IPS-18c (cell line): ENCODE measurements at regions not wholly inside any gene's neighbourhood (a gene's known extent, or its start where the extent isn't known, plus 50 kb on each side); places are given as distances from the start of the nearest gene placed in this dataset.
"Not testable (repeated sequence)": the region's sequence is repeated elsewhere in the genome, so short reads cannot be mapped to it uniquely, and the experiment has no call there.

ENCODE experiments used
- H3K4me3 ChIP-seq: 2 replicates; pipeline ENCODE4 v1.7.0; 2013; ENCODE audit warnings: low read depth, mild to moderate bottlenecking, low read length, moderate library complexity; ENCODE audit not compliant: insufficient read depth
- H3K9me3 ChIP-seq: one replicate; pipeline ENCODE4 v1.6.1; 2013; ENCODE audit warnings: mild to moderate bottlenecking, low read length, moderate library complexity; ENCODE audit not compliant: control insufficient read depth, insufficient read depth

GRCh38 chr3:76212679-76213078 is 427.3 kb upstream of the ZNF717 start:
- H3K4me3 ChIP-seq = no peak overlapping the region
- H3K9me3 ChIP-seq = peaks cover 4% of the 10 kb centered on the region

GRCh38 chr3:76222201-76222600 is 436.9 kb upstream of the ZNF717 start:
- no peaks in the 10 kb centered on the region for H3K9me3 ChIP-seq
- H3K4me3 ChIP-seq = no peak overlapping the region

GRCh38 chr3:76231258-76231657 is 445.9 kb upstream of the ZNF717 start:
- no peak overlapping the region for H3K4me3 ChIP-seq
- no peaks in the 10 kb centered on the region for H3K9me3 ChIP-seq

DNA sequence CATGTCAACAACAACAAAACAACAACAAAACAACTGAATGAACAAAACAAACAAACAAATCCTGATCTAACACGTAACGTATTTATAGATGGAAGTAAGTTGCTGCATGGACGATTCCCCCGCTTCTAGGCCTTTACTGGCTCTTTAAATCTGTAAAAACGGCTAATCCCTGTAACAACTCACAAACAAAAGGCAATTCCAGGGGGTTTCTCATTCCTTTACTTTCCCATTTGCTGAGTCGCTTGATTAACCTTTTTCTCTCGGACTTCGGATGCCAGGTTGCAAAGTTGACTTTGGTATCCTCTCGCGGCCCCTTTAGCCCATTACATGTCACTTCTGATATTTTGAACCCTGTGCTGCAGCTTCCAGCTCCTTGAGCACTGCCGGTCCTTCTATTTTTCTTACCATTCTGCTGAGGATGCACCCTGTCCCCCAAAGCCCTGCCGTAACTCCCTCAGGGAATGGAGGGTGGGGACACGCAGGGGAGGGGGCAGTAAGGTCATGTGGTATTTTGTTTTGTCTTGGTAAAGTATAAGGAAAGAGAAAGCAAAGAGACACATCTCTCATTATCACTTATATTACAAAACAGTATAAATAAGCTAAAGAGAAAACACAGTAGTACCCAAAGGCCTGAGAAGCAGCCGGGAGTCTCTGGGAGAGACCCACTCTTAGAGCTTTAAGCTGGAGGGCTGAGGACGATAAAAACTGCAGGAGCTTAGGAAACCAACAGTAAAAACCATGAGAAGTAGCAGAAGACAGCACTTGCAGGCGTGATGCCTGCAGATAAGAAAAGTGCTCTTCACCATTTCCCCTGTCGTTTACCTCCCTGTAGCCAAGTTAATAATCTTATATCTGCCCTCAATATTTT is 457.8 kb upstream of the ZNF717 start:
- no peaks in the 10 kb centered on the region for H3K9me3 ChIP-seq
- H3K4me3 ChIP-seq = no peak overlapping the region

GRCh38 chr3:76245073-76245472 is 459.7 kb upstream of the ZNF717 start:
- Histone ChIP-seq H3K9me3 (no peaks in the 10 kb centered on the region), H3K4me3 (no peak overlapping the region)

DNA sequence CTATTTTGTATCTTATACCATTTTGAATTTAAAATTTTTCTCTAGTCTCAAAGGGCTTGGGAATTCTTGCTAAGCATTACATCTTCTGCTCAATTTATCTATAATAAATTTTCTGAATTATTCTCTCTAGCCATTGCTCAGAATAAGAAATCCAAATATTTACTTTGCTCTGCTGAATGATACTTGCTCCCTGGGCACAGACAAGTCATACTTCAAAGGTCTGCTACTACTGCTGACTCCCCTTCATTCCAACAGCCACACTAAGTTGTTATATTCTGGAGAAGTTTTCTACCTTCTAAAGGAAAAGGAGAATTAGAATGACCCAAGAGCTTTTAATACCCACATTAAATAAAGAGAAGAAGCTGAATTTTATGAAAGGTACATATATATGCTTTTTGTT is 460.3 kb upstream of the ZNF717 start:
- H3K4me3 ChIP-seq = no peak overlapping the region
- H3K9me3 ChIP-seq = no peaks in the 10 kb centered on the region

GRCh38 chr3:76264496-76264895 is 479.1 kb upstream of the ZNF717 start:
- Histone ChIP-seq H3K9me3 (no peaks in the 10 kb centered on the region), H3K4me3 (no peak overlapping the region)

DNA sequence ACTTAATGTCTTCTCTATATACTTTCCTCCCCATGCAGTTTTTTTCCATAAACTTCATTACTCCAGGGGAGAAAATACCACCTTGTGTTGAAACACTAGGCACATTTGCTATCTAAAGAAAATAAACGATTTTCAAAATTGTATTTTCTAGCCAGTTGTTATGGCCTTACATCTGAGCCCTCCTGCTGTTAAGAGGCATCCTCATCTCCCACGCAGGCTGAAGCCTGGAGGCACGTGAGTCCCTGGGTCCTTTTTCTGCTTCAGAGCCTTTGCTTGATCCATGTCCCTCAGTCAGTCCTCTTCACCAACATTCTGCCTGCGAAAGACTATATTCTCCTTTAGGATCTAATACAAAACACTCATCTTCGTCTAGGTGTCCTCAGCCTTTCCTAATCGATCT is 479.6 kb upstream of the ZNF717 start:
- H3K9me3 ChIP-seq = no peaks in the 10 kb centered on the region
- H3K4me3 ChIP-seq = no peak overlapping the region

DNA sequence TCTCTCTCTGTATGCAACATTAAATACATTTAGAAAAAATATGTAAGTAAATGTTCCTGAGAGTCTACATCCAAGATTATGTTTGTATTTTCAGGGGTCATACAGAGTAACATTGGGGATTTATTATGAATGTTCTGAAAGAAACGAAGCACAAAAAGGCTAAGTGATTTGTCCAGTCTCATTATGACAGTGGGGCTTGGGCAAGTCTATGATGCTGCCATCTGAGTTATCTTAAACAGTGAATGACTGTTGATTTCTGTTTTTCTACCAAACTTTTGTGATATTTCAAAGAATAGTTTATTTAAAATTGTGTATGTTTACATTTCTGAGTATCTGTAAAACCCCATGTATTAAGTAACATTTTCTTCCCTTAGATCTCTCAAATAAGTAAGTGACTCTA is 481.2 kb upstream of the ZNF717 start:
- Histone ChIP-seq H3K4me3 (no peak overlapping the region), H3K9me3 (no peaks in the 10 kb centered on the region)

- Histone ChIP-seq H3K9me3 (no peaks in the 10 kb centered on the region), H3K4me3 (no peak overlapping the region)
Measured at GRCh38 chr3:76267851-76268380, 482.6 kb upstream of the ZNF717 start.

GRCh38 chr3:76293856-76294255 is 508.5 kb upstream of the ZNF717 start:
- no peak overlapping the region for H3K4me3 ChIP-seq
- no peaks in the 10 kb centered on the region for H3K9me3 ChIP-seq

DNA sequence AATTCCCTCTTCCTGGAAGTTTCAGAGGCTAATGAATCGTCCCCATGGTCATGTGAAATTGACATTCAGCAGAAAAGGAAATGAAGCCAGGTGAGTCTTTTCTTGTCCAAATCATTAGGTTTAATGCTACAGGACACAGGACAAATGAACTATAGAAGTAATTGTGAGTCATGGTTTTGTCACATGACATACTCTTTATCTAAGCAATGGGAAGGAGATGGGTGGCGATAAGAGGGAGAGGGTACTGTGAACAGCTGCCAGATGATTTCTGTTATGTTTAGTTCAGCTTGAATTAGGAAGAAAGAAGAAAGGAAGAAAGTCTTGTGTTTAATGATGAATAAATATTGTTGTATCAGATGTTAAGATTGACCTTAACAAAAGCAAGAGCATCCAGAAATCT is 515.4 kb upstream of the ZNF717 start:
- Histone ChIP-seq H3K4me3 (no peak overlapping the region), H3K9me3 (no peaks in the 10 kb centered on the region)

- no peaks in the 10 kb centered on the region for H3K9me3 ChIP-seq
- H3K4me3 ChIP-seq = no peak overlapping the region
Measured at GRCh38 chr3:76307556-76307955, 522.2 kb upstream of the ZNF717 start.

DNA sequence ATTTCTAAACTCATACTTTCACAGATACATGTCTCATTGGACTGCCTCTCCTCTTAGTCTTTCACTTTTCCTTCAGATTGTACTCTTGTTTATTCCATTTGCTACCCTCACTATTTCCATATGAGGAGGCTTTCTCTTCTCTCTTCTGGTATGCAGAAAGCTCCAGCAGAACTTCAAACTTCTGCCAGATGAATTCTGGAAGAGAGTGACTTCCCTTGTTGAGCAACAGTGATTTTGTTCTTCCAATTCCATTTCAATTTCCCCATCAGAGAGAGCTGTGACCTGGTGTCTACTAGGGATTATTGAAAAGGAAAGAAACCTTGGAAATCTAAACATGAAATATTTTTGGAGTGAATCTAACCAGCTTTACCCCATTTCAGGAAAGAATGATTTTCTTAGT is 523.2 kb upstream of the ZNF717 start:
- Histone ChIP-seq H3K9me3 (no peaks in the 10 kb centered on the region), H3K4me3 (no peak overlapping the region)

- H3K9me3 ChIP-seq = no peaks in the 10 kb centered on the region
- H3K4me3 ChIP-seq = no peak overlapping the region
Measured at GRCh38 chr3:76310089-76310488, 524.7 kb upstream of the ZNF717 start.

DNA sequence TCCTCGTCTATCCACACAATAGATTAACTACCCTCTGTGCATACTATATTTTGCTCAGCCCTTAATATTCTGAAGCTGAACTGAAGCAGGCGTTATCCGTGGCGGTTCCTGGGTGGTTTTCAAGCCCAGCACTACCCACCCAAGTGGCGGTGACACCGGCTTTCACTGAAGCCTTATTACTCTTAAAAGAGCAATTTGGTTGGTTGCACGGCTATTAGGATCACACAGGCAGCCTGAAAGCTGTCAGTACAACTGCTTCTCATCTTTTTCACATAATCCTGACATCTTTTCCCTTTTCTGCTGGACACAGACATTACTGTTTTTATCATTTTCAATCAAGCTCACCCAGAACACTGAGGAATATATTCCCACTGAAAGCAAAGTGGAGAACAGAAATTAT is 525.3 kb upstream of the ZNF717 start:
- Histone ChIP-seq H3K9me3 (no peaks in the 10 kb centered on the region), H3K4me3 (no peak overlapping the region)

- no peak overlapping the region for H3K4me3 ChIP-seq
- H3K9me3 ChIP-seq = no peaks in the 10 kb centered on the region
Measured at GRCh38 chr3:76311941-76312340, 526.6 kb upstream of the ZNF717 start.

- H3K9me3 ChIP-seq, H3K4me3 ChIP-seq: not testable (repeated sequence)
Measured at GRCh38 chr3:76315906-76316305, 530.6 kb upstream of the ZNF717 start.

GRCh38 chr3:76321614-76322013 is 536.3 kb upstream of the ZNF717 start:
- Histone ChIP-seq H3K4me3 (no peak overlapping the region), H3K9me3 (no peaks in the 10 kb centered on the region)
